Activated CD4-positive, alpha-beta T cell treated with anti-CD3 and anti-CD28 coated beads, Interleukin-2, amount 10 ng/mL, durations not matched to agents 7 days and 5 days (primary cell): ENCODE measurements at regions not wholly inside any gene's neighbourhood (a gene's known extent, or its start where the extent isn't known, plus 50 kb on each side); places are given as distances from the start of the nearest gene placed in this dataset.

ENCODE experiments used
- CTCF ChIA-PET: fragments of 350-600 bp; sonication (Branson Sonifier 250); formaldehyde crosslinking; loops from one replicate; lab custom pipeline; 2021; ENCODE audit warnings: antibody characterized with exemption; lab: Charles Lee
- POLR2A ChIA-PET: fragments of 350-600 bp; sonication (Branson Sonifier 250); formaldehyde crosslinking; loops from one replicate; lab custom pipeline; 2021; ENCODE audit warnings: antibody characterized with exemption; lab: Charles Lee
- DNase-seq: peaks from one replicate; pipeline ENCODE4 v3.0.0-alpha.2; 2020
- H3K27ac Mint-ChIP-seq: one replicate; pipeline ENCODE4 v1.8.0; 2021; ENCODE audit warnings: mild to moderate bottlenecking, moderate library complexity, mixed read lengths
- H3K27me3 Mint-ChIP-seq: one replicate; pipeline ENCODE4 v1.8.0; 2021; ENCODE audit warnings: mixed read lengths
- H3K36me3 Mint-ChIP-seq: one replicate; pipeline ENCODE4 v1.8.0; 2021; ENCODE audit warnings: low read depth, mixed read lengths
- H3K4me1 Mint-ChIP-seq: one replicate; pipeline ENCODE4 v1.8.0; 2021; ENCODE audit warnings: mixed read lengths
- H3K4me3 Mint-ChIP-seq: one replicate; pipeline ENCODE4 v1.8.0; 2021; ENCODE audit warnings: mild to moderate bottlenecking, moderate library complexity, mixed read lengths
- H3K9me3 Mint-ChIP-seq: one replicate; pipeline ENCODE4 v1.8.0; 2021; ENCODE audit warnings: mixed read lengths

GRCh38 chr5:162466011-162466410 is 398.4 kb downstream of the GABRG2 start:
- Mint-ChIP-seq H3K27me3 (no peaks in the 10 kb centered on the region), H3K36me3 (no peaks in the 10 kb centered on the region), H3K27ac (no peak overlapping the region), H3K4me3 (no peak overlapping the region), H3K9me3 (no peaks in the 10 kb centered on the region), H3K4me1 (no peaks in the 10 kb centered on the region)
- ChIA-PET CTCF (no interaction called here), POLR2A (no interaction called here)
- no peak for DNase-seq

DNA sequence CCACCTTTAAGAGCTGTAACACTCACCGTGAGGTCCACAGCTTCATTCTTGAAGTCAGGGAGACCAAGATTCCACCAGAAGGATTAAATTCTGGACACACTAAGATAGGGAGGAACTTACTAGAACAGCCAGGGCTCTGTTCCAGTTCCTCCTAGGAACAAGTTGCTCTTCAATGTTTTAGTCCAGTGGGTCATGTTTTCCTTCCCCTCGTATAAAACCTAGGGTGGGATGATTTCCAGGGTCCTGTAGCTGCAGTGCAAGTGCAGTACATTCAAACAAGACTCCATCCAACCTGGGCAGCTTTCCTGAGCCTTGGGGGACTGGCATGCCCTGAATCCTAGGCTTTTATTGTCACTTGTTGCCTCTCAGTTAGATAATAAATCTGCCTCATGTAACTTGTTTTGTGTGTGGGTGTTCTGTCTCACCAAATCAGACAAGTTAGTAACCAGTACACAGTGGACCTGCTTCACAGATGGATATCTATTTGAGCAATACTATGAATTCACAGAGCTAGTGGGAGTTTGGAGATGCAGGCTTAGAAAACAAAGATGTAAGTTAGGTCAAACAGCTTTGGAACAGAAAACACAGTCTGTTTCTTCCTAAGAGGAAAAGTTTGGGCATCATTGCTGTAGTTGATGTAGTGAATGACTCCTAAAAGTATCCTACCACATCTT is 405.6 kb downstream of the GABRG2 start:
- Mint-ChIP-seq H3K4me3 (no peak overlapping the region), H3K4me1 (no peaks in the 10 kb centered on the region), H3K36me3 (no peaks in the 10 kb centered on the region), H3K27me3 (no peaks in the 10 kb centered on the region), H3K9me3 (no peaks in the 10 kb centered on the region), H3K27ac (no peak overlapping the region)
- ChIA-PET CTCF (no interaction called here), POLR2A (no interaction called here)
- no peak for DNase-seq

DNA sequence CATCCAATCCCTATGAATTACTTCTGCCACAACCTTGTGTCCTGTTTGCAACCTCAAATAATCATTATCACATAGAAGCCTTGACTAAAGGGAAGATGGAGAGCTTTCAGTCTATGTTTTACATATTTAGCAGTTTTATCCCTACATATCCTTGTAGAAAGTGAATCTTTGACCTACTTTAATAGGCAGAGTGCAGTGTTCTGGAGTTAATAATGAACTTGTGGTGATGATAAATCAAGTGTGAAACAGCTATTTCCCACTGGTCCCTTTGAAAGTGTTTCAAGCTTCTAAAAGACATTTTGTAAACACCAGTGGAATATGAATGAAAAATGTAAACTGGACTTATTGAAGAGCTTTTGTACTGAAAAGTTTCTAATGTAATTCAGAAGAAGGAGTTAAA is 406.7 kb downstream of the GABRG2 start:
- Mint-ChIP-seq H3K27me3 (no peaks in the 10 kb centered on the region), H3K27ac (no peak overlapping the region), H3K4me3 (no peak overlapping the region), H3K4me1 (no peaks in the 10 kb centered on the region), H3K9me3 (no peaks in the 10 kb centered on the region), H3K36me3 (no peaks in the 10 kb centered on the region)
- ChIA-PET POLR2A (no interaction called here), CTCF (no interaction called here)
- no peak for DNase-seq

DNA sequence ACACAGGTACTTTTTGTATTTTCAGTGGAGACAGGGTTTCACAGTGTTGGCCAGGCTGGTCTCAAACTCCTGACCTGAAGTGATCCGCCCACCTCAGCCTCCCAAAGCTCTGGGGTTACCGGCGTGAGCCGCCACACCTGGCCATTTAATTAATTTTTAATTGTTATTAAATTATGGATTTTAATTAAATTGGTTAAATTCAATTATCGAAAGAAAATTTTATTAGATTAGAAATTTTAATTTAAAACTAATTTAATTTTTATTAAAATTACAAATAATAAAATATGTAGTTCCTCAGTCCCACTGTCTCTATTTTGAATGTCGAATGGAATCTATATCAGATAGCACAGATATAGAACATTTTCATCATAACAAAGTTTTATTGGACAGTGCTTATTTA is 416.5 kb downstream of the GABRG2 start:
- Mint-ChIP-seq H3K4me3 (no peak overlapping the region), H3K4me1 (no peaks in the 10 kb centered on the region), H3K9me3 (peaks cover 5% of the 10 kb centered on the region), H3K27ac (no peak overlapping the region), H3K36me3 (no peaks in the 10 kb centered on the region), H3K27me3 (no peaks in the 10 kb centered on the region)
- ChIA-PET CTCF (no interaction called here), POLR2A (no interaction called here)
- DNase-seq: no peak

GRCh38 chr5:162484986-162485385 is 417.4 kb downstream of the GABRG2 start:
- Mint-ChIP-seq H3K4me1 (no peaks in the 10 kb centered on the region), H3K4me3 (no peak overlapping the region), H3K27ac (no peak overlapping the region), H3K9me3 (peaks cover 5% of the 10 kb centered on the region), H3K36me3 (no peaks in the 10 kb centered on the region), H3K27me3 (no peaks in the 10 kb centered on the region)
- POLR2A ChIA-PET: no interaction called here
- DNase-seq: no peak
- CTCF ChIA-PET: no interaction called here

DNA sequence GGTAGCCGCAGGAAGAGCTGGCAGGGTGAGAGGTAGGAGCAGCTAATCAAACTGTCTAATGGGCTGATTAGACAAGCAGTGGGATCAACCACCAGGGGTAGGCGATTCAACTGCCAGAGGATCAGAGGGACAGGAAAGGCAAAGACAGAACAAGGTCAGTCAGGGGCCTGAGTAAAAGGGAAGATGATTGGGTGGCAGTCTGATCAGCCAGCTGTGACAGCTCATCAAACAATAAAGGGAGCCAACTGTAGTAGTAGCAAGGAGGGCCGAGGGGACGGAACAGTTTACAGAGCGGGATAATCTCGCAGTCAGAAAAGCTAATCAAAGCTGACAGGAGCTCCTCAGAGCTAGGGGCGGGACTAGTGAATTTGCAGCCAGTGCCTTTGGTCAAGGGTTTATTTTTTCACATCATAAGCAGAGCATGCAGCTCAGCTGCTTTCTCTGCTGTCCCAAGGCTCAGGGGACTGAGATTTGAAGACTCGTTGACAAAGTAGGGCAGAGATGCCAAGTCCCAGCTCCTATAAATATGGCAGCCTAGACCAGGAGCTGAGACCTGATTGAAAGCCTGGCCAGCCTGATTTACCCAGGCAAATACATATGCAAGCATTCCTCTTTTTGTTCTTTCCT is 418.2 kb downstream of the GABRG2 start:
- CTCF ChIA-PET: no interaction called here
- no peak for DNase-seq
- Mint-ChIP-seq H3K27me3 (no peaks in the 10 kb centered on the region), H3K4me3 (no peak overlapping the region), H3K27ac (no peak overlapping the region), H3K4me1 (no peaks in the 10 kb centered on the region), H3K9me3 (peaks cover 5% of the 10 kb centered on the region), H3K36me3 (no peaks in the 10 kb centered on the region)
- POLR2A ChIA-PET: no interaction called here

GRCh38 chr5:162487528-162488525 is 420.3 kb downstream of the GABRG2 start:
- H3K27ac Mint-ChIP-seq: no peak overlapping the region
- DNase-seq: no peak

DNA sequence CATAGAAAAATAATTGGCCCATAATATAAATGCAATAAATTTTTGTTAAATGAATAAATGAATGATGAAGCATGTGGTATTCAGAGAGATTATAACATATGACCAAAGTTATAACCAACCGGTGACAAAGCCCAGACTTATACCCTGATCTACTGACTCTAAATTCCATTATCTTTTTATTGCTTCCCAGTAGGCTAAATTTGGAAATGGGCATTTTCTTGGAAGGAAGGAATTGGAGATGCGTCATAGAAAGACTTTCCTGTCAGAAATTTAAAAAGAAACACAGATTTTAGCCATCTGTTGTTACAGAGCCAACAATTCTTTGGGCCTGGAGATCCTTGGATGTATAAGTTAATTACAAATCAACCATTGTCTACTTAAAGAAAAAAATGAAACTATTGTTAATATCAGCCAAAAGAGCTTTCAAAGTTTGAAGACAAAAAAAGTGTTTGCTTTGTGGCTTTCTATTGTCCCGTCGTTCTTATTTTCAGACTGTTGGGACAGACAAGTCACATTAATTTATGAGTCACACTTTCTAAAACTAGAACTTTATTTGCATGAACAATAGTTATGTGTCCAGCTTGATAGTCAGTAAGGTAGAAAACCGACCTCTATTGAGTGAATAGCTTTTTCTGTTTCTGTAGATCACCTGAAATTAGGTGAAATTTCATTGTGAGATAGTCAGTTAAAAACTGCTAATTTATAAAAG is 428.7 kb downstream of the GABRG2 start:
- H3K4me1 Mint-ChIP-seq: no peaks in the 10 kb centered on the region
- no peak overlapping the region for H3K27ac Mint-ChIP-seq
- H3K27me3 Mint-ChIP-seq: no peaks in the 10 kb centered on the region
- H3K9me3 Mint-ChIP-seq: peaks cover 3% of the 10 kb centered on the region
- no peak for DNase-seq
- H3K4me3 Mint-ChIP-seq: no peak overlapping the region
- H3K36me3 Mint-ChIP-seq: no peaks in the 10 kb centered on the region
- POLR2A ChIA-PET: no interaction called here
- CTCF ChIA-PET: no interaction called here

More at GRCh38 chr5:162487528-162488525, 420.3 kb downstream of the GABRG2 start:
- H3K4me1 Mint-ChIP-seq: no peaks in the 10 kb centered on the region
- no peaks in the 10 kb centered on the region for H3K36me3 Mint-ChIP-seq
- peaks cover 5% of the 10 kb centered on the region for H3K9me3 Mint-ChIP-seq
- H3K4me3 Mint-ChIP-seq: no peak overlapping the region
- CTCF ChIA-PET: no interaction called here
- no peaks in the 10 kb centered on the region for H3K27me3 Mint-ChIP-seq
- POLR2A ChIA-PET: no interaction called here

GRCh38 chr5:162497455-162497854 is 429.9 kb downstream of the GABRG2 start:
- Mint-ChIP-seq H3K27ac (no peak overlapping the region), H3K27me3 (no peaks in the 10 kb centered on the region), H3K9me3 (peaks cover 3% of the 10 kb centered on the region), H3K4me3 (no peak overlapping the region), H3K4me1 (no peaks in the 10 kb centered on the region), H3K36me3 (no peaks in the 10 kb centered on the region)
- CTCF ChIA-PET: no interaction called here
- DNase-seq: no peak
- POLR2A ChIA-PET: no interaction called here

- CTCF ChIA-PET: no interaction called here
- no peak for DNase-seq
- no peak overlapping the region for H3K27ac Mint-ChIP-seq
- POLR2A ChIA-PET: no interaction called here
- peaks cover 7% of the 10 kb centered on the region for H3K9me3 Mint-ChIP-seq
- H3K4me1 Mint-ChIP-seq: no peaks in the 10 kb centered on the region
- no peaks in the 10 kb centered on the region for H3K36me3 Mint-ChIP-seq
- H3K4me3 Mint-ChIP-seq: no peak overlapping the region
- no peaks in the 10 kb centered on the region for H3K27me3 Mint-ChIP-seq
Measured at GRCh38 chr5:162502780-162503179, 435.2 kb downstream of the GABRG2 start.

DNA sequence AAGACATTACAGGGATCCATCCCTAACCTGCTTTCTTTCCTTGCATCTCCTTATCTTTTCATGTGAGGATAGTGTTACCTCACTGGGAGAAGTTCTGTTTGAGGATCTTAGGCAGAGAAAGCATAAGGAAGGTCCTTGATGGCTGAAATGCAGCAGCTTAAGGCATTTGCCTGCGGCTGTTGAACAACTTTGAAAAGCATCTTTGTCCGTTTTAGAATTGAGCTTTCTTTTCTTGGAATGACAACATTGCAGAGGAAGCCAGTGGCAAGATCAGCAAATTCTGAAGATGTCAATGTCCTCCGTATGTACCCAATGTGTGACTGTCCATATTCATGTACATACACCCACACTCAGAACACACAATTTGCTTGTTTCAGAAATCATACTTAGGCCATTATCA is 436.2 kb downstream of the GABRG2 start:
- H3K9me3 Mint-ChIP-seq: peaks cover 7% of the 10 kb centered on the region
- POLR2A ChIA-PET: no interaction called here
- CTCF ChIA-PET: no interaction called here
- no peaks in the 10 kb centered on the region for H3K36me3 Mint-ChIP-seq
- H3K27me3 Mint-ChIP-seq: no peaks in the 10 kb centered on the region
- no peaks in the 10 kb centered on the region for H3K4me1 Mint-ChIP-seq
- no peak for DNase-seq
- H3K4me3 Mint-ChIP-seq: no peak overlapping the region
- no peak overlapping the region for H3K27ac Mint-ChIP-seq

GRCh38 chr5:162512935-162513565 is 445.5 kb downstream of the GABRG2 start:
- no peaks in the 10 kb centered on the region for H3K27me3 Mint-ChIP-seq
- peaks cover 7% of the 10 kb centered on the region for H3K9me3 Mint-ChIP-seq
- H3K4me3 Mint-ChIP-seq: no peak overlapping the region
- no peaks in the 10 kb centered on the region for H3K4me1 Mint-ChIP-seq
- no peak for DNase-seq
- POLR2A ChIA-PET: no interaction called here
- CTCF ChIA-PET: no interaction called here
- no peak overlapping the region for H3K27ac Mint-ChIP-seq
- H3K36me3 Mint-ChIP-seq: no peaks in the 10 kb centered on the region
